Spleen (tissue), 11 donors: ENCODE measurements at regions not wholly inside any gene's neighbourhood (a gene's known extent, or its start where the extent isn't known, plus 50 kb on each side); places are given as distances from the start of the nearest gene placed in this dataset.

Source experiments
- DNase-seq: peaks from one replicate; pipeline ENCODE4 v3.0.0-alpha.2; 2020
- H3K27ac ChIP-seq, 8 donors: fragments of 200-600 bp; sonication (generic) in 7 of 8; 1 replicate in 4 of 8; 2 replicates in 4 of 8; pipeline versions ENCODE4 v1.5.0 to v1.8.0; 2016 to 2021; ENCODE audit warnings: inconsistent platforms in 4 of 8, mild to moderate bottlenecking in 4 of 8, moderate library complexity in 1 of 8
- H3K27me3 ChIP-seq, 7 donors: fragments of 200-600 bp; sonication (generic) in 6 of 7; replicated peaks in 1 of 7; 1 replicate in 4 of 7; 2 replicates in 3 of 7; pipeline versions ENCODE4 v1.5.0 to v1.8.0; 2016 to 2021; ENCODE audit warnings: inconsistent platforms in 3 of 7, mild to moderate bottlenecking in 1 of 7
- H3K36me3 ChIP-seq, 6 donors: fragments of 200-600 bp; sonication (generic) in 5 of 6; 1 replicate in 4 of 6; 2 replicates in 2 of 6; pipeline versions ENCODE4 v1.5.0 to v1.8.0; 2016 to 2021; ENCODE audit warnings: inconsistent platforms in 2 of 6
- H3K4me1 ChIP-seq, 6 donors: fragments of 200-600 bp; sonication (generic) in 5 of 6; 1 replicate in 3 of 6; 2 replicates in 3 of 6; pipeline versions ENCODE4 v1.5.0 to v1.8.0; 2016 to 2021; ENCODE audit warnings: inconsistent platforms in 3 of 6
- H3K4me3 ChIP-seq, 8 donors: fragments of 200-600 bp; sonication (generic) in 7 of 8; 1 replicate in 4 of 8; 2 replicates in 4 of 8; pipeline versions ENCODE4 v1.5.0 to v1.8.0; 2016 to 2021; ENCODE audit warnings: inconsistent platforms in 4 of 8, mild to moderate bottlenecking in 4 of 8, moderate library complexity in 2 of 8
- H3K9me3 ChIP-seq, 8 donors: fragments of 200-600 bp; sonication (generic) in 7 of 8; 1 replicate in 4 of 8; 2 replicates in 4 of 8; pipeline versions ENCODE4 v1.5.0 to v1.8.0; 2016 to 2021; ENCODE audit warnings: inconsistent platforms in 4 of 8
- CTCF ChIP-seq, 11 experiments: fragments of 200-600 bp in 7 of 11; fragments of 450-650 bp in 4 of 11; sonication (generic) in 4 of 11; IDR thresholded peaks in 8 of 11; conservative IDR thresholded peaks in 3 of 11; 1 replicate in 7 of 11; 2 replicates in 4 of 11; pipeline versions ENCODE4 v1.4.0 to v1.8.0; 2016 to 2021; ENCODE audit warnings: antibody characterized with exemption in 11 of 11, inconsistent platforms in 4 of 11, mild to moderate bottlenecking in 1 of 11
- POLR2A ChIP-seq, 3 donors: fragments of 450-650 bp; IDR thresholded peaks; one replicate each; pipeline ENCODE4 v1.5.1; 2017; ENCODE audit warnings: antibody characterized with exemption in 3 of 3, mild to moderate bottlenecking in 1 of 3
- POLR2AphosphoS5 ChIP-seq, 3 donors: sonication (generic); formaldehyde crosslinking; IDR thresholded peaks; one replicate each; pipeline ENCODE4 v1.5.1; 2017; ENCODE audit warnings: antibody characterized with exemption in 3 of 3
- whole genome bisulfite sequencing, 5 donors: extraction: QIAGEN DNeasy Blood & Tissue Kit in 3 of 5; methylation state at CpG; one replicate each; pipeline versions ENCODE4 v1.1.5 to v1.1.7; 2013 to 2018; 5-methylcytosine and 5-hydroxymethylcytosine counted together
- intact Hi-C: fragments of 100-400 bp; cut with DNase I; formaldehyde crosslinking; loops from one replicate; pipeline ENCODE4 v1.15.0; 2023; ENCODE audit warnings: low total_unique reads
- donor health status: healthy with polysubstance abuse.
- donor health status: DM: no; HTN: no; CAD: no; lungs with moderate emphysema.
- donor health status: DM: no; HTN: no; CAD: no.
- donor health status: Bipolar disorder and iron deficiency.
- donor health status: healthy.
- donor health status: DM: no; HTN: no; CAD: no.
- donor health status: DM: yes; HTN: yes; CAD: no.

GRCh38 chr2:18741191-18741590 is 151.8 kb upstream of the NT5C1B start:
- H3K4me3 ChIP-seq, result no peak overlapping the region
- DNase-seq, result no peak
- no peak overlapping the region for H3K27ac ChIP-seq
- peaks cover 0 to 7% (median 3%) of the 10 kb centered on the region in 8 donors for H3K9me3 ChIP-seq
- no peaks in the 10 kb centered on the region for H3K4me1 ChIP-seq
- H3K36me3 ChIP-seq, result no peaks in the 10 kb centered on the region
- TF ChIP-seq CTCF (IDR thresholded peaks at IDR 0.05 in 8 of 11, conservative IDR thresholded peaks at IDR 0.05 in 3 of 11) (no peak), POLR2A (IDR thresholded peaks at IDR 0.05) (no peak), POLR2AphosphoS5 (IDR thresholded peaks at IDR 0.05) (no peak)
- intact Hi-C loops, result loop anchor here (10.0 kb wide), 1 partner anchor 216 kb away; no protein-coding TSS in a partner anchor
- H3K27me3 ChIP-seq, result no peaks in the 10 kb centered on the region

GRCh38 chr2:18740474-18740881 is 151.1 kb upstream of the NT5C1B start:
- H3K4me1 ChIP-seq, result no peaks in the 10 kb centered on the region

GRCh38 chr2:18731666-18732065 is 142.3 kb upstream of the NT5C1B start:
- Histone ChIP-seq H3K27ac (no peak overlapping the region), H3K27me3 (no peaks in the 10 kb centered on the region), H3K9me3 (peaks cover 0 to 20% (median 9%) of the 10 kb centered on the region in 8 donors), H3K4me1 (no peaks in the 10 kb centered on the region), H3K4me3 (no peak overlapping the region), H3K36me3 (no peaks in the 10 kb centered on the region)
- DNase-seq, result no peak
- 86 to 94% (median 89%) methylated on average over 2 of the region's 2 CpGs for WGBS, 5 donors
- no peak for TF ChIP-seq POLR2A (IDR thresholded peaks at IDR 0.05)
- TF ChIP-seq CTCF (IDR thresholded peaks at IDR 0.05 in 8 of 11, conservative IDR thresholded peaks at IDR 0.05 in 3 of 11), result no peak
- TF ChIP-seq POLR2AphosphoS5 (IDR thresholded peaks at IDR 0.05), result no peak
- intact Hi-C loops, result no loop called here

More at GRCh38 chr2:18740474-18740881, 151.1 kb upstream of the NT5C1B start:
- H3K9me3 ChIP-seq, result peaks cover 0 to 13% (median 4%) of the 10 kb centered on the region in 8 donors
- no peaks in the 10 kb centered on the region for H3K36me3 ChIP-seq
- intact Hi-C loops, result loop anchor here (10.0 kb wide), 1 partner anchor 216 kb away; no protein-coding TSS in a partner anchor
- no peaks in the 10 kb centered on the region for H3K27me3 ChIP-seq
- no peak overlapping the region for H3K27ac ChIP-seq
- TF ChIP-seq CTCF (IDR thresholded peaks at IDR 0.05 in 8 of 11, conservative IDR thresholded peaks at IDR 0.05 in 3 of 11), result no peak
- no peak for TF ChIP-seq POLR2AphosphoS5 (IDR thresholded peaks at IDR 0.05)
- TF ChIP-seq POLR2A (IDR thresholded peaks at IDR 0.05), result no peak
- DNase-seq, result no peak
- WGBS, 5 donors, result 84 to 94% (median 86%) methylated on average over 7 of the region's 7 CpGs
- H3K4me3 ChIP-seq, result no peak overlapping the region

- Histone ChIP-seq H3K27ac (no peak overlapping the region), H3K36me3 (no peaks in the 10 kb centered on the region), H3K27me3 (no peaks in the 10 kb centered on the region), H3K4me3 (no peak overlapping the region), H3K9me3 (no peaks in the 10 kb centered on the region), H3K4me1 (no peaks in the 10 kb centered on the region)
- intact Hi-C loops, result no loop called here
- 78 to 85% (median 83%) methylated on average over 5 of the region's 5 CpGs for WGBS, 5 donors
- no peak for DNase-seq
- TF ChIP-seq POLR2A (IDR thresholded peaks at IDR 0.05) (no peak), CTCF (IDR thresholded peaks at IDR 0.05 in 8 of 11, conservative IDR thresholded peaks at IDR 0.05 in 3 of 11) (no peak), POLR2AphosphoS5 (IDR thresholded peaks at IDR 0.05) (no peak)
Observed at GRCh38 chr2:18724371-18725145, 135.2 kb upstream of the NT5C1B start.
